TTC549 (cell line): ENCODE measurements at regions not wholly inside any gene's neighbourhood (a gene's known extent, or its start where the extent isn't known, plus 50 kb on each side); places are given as distances from the start of the nearest gene placed in this dataset.
A peak's percentile ranks its signal among the peaks of the same experiment; 100 is the strongest.
"Not testable (repeated sequence)": the region's sequence is repeated elsewhere in the genome, so short reads cannot be mapped to it uniquely, and the experiment has no call there.

Source experiments
- FAIRE-seq: peaks from 2 replicates; lab custom pipeline; 2012; peaks lifted over from hg19 to GRCh38; lab: Jason Lieb, UNC

GRCh38 chr13:23947893-23948292 lies 50.6 kb upstream of the C1QTNF9B start:
- no peak for FAIRE-seq

GRCh38 chr13:23949200-23949599 lies 51.9 kb upstream of the C1QTNF9B start:
- FAIRE-seq, result no peak

GRCh38 chr13:23949736-23950135 lies 52.4 kb upstream of the C1QTNF9B start:
- no peak for FAIRE-seq

GRCh38 chr13:23950736-23951510 lies 53.6 kb upstream of the C1QTNF9B start:
- no peak for FAIRE-seq

GRCh38 chr13:23952796-23953195 lies 55.5 kb upstream of the C1QTNF9B start:
- FAIRE-seq, result no peak

GRCh38 chr13:23953860-23954512 lies 56.7 kb upstream of the C1QTNF9B start:
- no peak for FAIRE-seq

- FAIRE-seq, result no peak
Observed at GRCh38 chr13:23955064-23955463, 57.8 kb upstream of the C1QTNF9B start.

- no peak for FAIRE-seq
Observed at GRCh38 chr13:23956106-23956505, 58.8 kb upstream of the C1QTNF9B start.

- FAIRE-seq, result no peak
Observed at GRCh38 chr13:23957981-23958380, 60.7 kb upstream of the C1QTNF9B start.

GRCh38 chr13:23959231-23959862 lies 62.0 kb upstream of the C1QTNF9B start:
- FAIRE-seq, result no peak

GRCh38 chr13:23960566-23961156 lies 63.4 kb upstream of the C1QTNF9B start:
- peak; percentile 82 for FAIRE-seq

GRCh38 chr13:23963184-23963931 lies 66.1 kb upstream of the C1QTNF9B start:
- FAIRE-seq, result no peak

- FAIRE-seq, result no peak
Observed at GRCh38 chr13:23963947-23964346, 66.6 kb upstream of the C1QTNF9B start.

GRCh38 chr13:23965346-23965745 lies 68.0 kb upstream of the C1QTNF9B start:
- FAIRE-seq, result no peak

- FAIRE-seq, result no peak
Observed at GRCh38 chr13:23966221-23966690, 69.0 kb upstream of the C1QTNF9B start.

GRCh38 chr13:23966691-23967615 lies 69.7 kb upstream of the C1QTNF9B start:
- FAIRE-seq, result no peak

- not testable (repeated sequence) for FAIRE-seq
Observed at GRCh38 chr13:23967792-23968191, 70.5 kb upstream of the C1QTNF9B start.

GRCh38 chr13:23969647-23970046 lies 72.3 kb upstream of the C1QTNF9B start:
- no peak for FAIRE-seq

GRCh38 chr13:23979361-23980159 lies 82.3 kb upstream of the C1QTNF9B start:
- no peak for FAIRE-seq

- no peak for FAIRE-seq
Observed at GRCh38 chr13:23980160-23980551, 82.9 kb upstream of the C1QTNF9B start.
